ENCODE measurements at regions not wholly inside any gene's neighbourhood (a gene's known extent, or its start where the extent isn't known, plus 50 kb on each side); places are given as distances from the start of the nearest gene placed in this dataset.

DNA sequence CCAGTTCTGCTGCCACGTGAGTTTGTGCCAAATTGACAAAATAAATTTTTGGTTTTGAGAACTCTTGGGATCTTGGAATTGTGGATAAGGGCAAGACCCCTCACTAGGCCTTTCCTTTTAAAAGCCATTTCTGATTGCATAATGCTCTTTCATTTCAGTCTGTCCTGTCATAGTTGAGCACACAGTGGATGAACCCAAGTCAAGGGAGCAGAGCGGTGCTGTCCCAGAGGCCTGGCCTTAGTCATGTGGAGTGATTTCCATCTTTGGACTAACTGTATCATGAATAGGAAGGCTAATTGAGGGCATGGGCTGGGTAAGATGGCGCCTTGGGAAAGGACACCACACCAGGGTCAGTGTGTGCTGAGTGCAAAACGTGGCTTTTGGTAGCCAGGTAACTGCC, 304.0 kb downstream of the UACA start:
- TF ChIP-seq POLR2AphosphoS5 (IDR thresholded peaks at IDR 0.05; ENCODE audit: low read depth, low read length) (no peak), FOXP2 (optimal IDR thresholded peaks at IDR 0.05; ENCODE audit: borderline replicate concordance, extremely low read depth, extremely low read length, insufficient read depth) (no peak), TAF1 (IDR thresholded peaks at IDR 0.05; ENCODE audit: borderline replicate concordance, insufficient read depth, low read length) (no peak), SIN3A (IDR thresholded peaks at IDR 0.05; ENCODE audit: borderline replicate concordance, insufficient read depth, low read length) (no peak)
- TF ChIP-seq, protein P1, sequence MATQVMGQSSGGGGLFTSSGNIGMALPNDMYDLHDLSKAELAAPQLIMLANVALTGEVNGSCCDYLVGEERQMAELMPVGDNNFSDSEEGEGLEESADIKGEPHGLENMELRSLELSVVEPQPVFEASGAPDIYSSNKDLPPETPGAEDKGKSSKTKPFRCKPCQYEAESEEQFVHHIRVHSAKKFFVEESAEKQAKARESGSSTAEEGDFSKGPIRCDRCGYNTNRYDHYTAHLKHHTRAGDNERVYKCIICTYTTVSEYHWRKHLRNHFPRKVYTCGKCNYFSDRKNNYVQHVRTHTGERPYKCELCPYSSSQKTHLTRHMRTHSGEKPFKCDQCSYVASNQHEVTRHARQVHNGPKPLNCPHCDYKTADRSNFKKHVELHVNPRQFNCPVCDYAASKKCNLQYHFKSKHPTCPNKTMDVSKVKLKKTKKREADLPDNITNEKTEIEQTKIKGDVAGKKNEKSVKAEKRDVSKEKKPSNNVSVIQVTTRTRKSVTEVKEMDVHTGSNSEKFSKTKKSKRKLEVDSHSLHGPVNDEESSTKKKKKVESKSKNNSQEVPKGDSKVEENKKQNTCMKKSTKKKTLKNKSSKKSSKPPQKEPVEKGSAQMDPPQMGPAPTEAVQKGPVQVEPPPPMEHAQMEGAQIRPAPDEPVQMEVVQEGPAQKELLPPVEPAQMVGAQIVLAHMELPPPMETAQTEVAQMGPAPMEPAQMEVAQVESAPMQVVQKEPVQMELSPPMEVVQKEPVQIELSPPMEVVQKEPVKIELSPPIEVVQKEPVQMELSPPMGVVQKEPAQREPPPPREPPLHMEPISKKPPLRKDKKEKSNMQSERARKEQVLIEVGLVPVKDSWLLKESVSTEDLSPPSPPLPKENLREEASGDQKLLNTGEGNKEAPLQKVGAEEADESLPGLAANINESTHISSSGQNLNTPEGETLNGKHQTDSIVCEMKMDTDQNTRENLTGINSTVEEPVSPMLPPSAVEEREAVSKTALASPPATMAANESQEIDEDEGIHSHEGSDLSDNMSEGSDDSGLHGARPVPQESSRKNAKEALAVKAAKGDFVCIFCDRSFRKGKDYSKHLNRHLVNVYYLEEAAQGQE (IDR thresholded peaks at IDR 0.05; ENCODE audit: insufficient read depth in 1 of 2, low read depth in 2 of 2, low read length in 2 of 2), result no peak

DNA sequence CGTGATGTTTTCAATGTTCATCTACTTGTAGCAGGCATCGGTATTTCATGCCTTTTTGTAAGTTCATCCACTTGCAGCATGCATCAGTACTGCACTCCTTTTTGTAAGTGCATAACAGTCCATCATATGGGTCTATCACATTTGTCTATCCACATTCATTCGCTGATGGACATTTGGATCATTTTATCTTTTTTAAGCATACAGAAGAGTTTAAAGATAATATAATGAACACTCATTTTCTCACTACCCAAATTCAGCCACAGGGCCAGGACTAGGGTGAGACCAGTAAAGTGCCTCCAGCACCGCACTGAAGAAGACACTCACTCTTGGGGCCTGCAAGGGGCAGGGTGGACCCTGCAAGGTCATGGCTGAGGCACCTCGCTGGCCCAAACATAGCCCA, 309.6 kb downstream of the UACA start:
- no peak for TF ChIP-seq SIN3A (IDR thresholded peaks at IDR 0.05; ENCODE audit: borderline replicate concordance, insufficient read depth, low read length)
- TF ChIP-seq, protein P1 (IDR thresholded peaks at IDR 0.05; ENCODE audit: insufficient read depth in 1 of 2, low read depth in 2 of 2, low read length in 2 of 2), result no peak
- no peak for TF ChIP-seq FOXP2 (optimal IDR thresholded peaks at IDR 0.05; ENCODE audit: borderline replicate concordance, extremely low read depth, extremely low read length, insufficient read depth)
- no peak for TF ChIP-seq TAF1 (IDR thresholded peaks at IDR 0.05; ENCODE audit: borderline replicate concordance, insufficient read depth, low read length)
- no peak for TF ChIP-seq POLR2AphosphoS5 (IDR thresholded peaks at IDR 0.05; ENCODE audit: low read depth, low read length)

DNA sequence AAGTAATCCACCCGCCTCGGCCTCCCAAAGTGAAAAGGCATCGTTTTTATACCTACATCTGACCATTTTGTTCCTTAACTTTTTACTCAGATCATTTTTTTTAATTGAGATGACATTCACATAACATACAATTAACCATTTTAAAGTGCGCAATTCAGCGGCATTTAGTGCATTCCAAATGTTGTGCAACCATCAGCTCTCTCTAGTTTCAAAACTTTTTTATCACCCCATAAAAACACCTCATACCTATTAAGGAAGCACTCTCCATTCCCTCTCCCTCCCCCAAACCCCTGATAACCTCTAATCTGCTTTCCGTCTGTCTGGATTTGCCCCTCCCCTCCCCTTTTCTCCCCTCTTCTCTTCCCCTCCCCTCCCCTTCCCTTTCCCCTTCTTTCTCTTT, 310.1 kb downstream of the UACA start:
- TF ChIP-seq FOXP2 (optimal IDR thresholded peaks at IDR 0.05; ENCODE audit: borderline replicate concordance, extremely low read depth, extremely low read length, insufficient read depth), result no peak
- TF ChIP-seq POLR2AphosphoS5 (IDR thresholded peaks at IDR 0.05; ENCODE audit: low read depth, low read length), result no peak
- TF ChIP-seq TAF1 (IDR thresholded peaks at IDR 0.05; ENCODE audit: borderline replicate concordance, insufficient read depth, low read length), result no peak
- TF ChIP-seq, protein P1 (IDR thresholded peaks at IDR 0.05; ENCODE audit: insufficient read depth in 1 of 2, low read depth in 2 of 2, low read length in 2 of 2), result no peak
- no peak for TF ChIP-seq SIN3A (IDR thresholded peaks at IDR 0.05; ENCODE audit: borderline replicate concordance, insufficient read depth, low read length)

DNA sequence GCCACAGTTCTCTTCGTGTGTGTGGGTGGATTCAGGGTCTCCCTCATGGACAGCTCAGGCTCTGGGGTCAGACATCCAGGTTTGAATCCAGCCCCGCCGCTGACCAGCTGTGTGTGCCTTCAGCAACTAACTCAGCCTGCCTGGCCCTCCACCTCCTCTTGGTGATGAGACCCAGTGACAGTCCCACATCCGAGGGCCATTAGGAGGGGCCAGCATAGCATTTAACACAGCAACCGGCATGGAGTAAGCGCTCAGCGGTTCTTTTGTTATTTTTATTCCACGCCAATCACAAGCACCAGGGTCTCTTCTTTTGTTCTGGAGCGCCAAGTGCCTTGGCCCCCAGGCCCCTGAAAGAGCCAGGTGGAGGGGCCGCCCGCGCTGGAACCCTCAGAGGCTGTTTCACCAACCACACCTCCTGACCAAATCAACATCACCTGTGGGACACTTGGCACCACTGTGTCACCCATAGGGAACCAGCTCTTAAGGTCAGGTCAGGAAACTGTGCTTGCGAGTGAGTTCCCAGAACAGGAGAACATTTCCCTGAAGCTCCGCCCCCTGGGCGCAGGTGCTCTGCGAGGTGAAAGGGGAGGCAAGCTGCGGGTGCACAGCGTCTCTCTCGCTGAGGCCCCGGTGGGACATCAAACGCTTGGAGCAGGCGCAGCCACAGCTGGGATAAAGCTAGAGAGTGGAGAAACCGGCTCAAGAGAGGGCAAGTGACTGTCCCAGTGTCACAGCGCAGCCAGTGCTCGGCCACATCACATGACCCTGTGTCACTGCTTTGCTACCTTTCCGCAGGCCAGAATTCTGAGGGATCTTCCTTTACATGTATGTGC, 311.3 kb downstream of the UACA start:
- TF ChIP-seq POLR2AphosphoS5 (IDR thresholded peaks at IDR 0.05; ENCODE audit: low read depth, low read length), result no peak
- TF ChIP-seq, protein P1 (IDR thresholded peaks at IDR 0.05; ENCODE audit: insufficient read depth in 1 of 2, low read depth in 2 of 2, low read length in 2 of 2), result no peak
- no peak for TF ChIP-seq SIN3A (IDR thresholded peaks at IDR 0.05; ENCODE audit: borderline replicate concordance, insufficient read depth, low read length)
- TF ChIP-seq TAF1 (IDR thresholded peaks at IDR 0.05; ENCODE audit: borderline replicate concordance, insufficient read depth, low read length), result no peak
- no peak for TF ChIP-seq FOXP2 (optimal IDR thresholded peaks at IDR 0.05; ENCODE audit: borderline replicate concordance, extremely low read depth, extremely low read length, insufficient read depth)
